Pancreas (tissue), 10 donors: ENCODE measurements at regions not wholly inside any gene's neighbourhood (a gene's known extent, or its start where the extent isn't known, plus 50 kb on each side); places are given as distances from the start of the nearest gene placed in this dataset.
"Not testable (repeated sequence)": the region's sequence is repeated elsewhere in the genome, so short reads cannot be mapped to it uniquely, and the experiment has no call there.

Experiments used
- ATAC-seq, 4 donors: fragments of 200-7000 bp; cut with Tn5 transposase; one replicate each; pipeline versions ENCODE4 v1.8.0 to v1.9.1; 2020; ENCODE audit warnings: mild to moderate bottlenecking in 4 of 4, moderate library complexity in 4 of 4
- DNase-seq, 6 donors: peaks; one replicate each; pipeline ENCODE4 v3.0.0-alpha.2; 2020
- FAIRE-seq: peaks from 2 replicates; lab custom pipeline; 2012; peaks lifted over from hg19 to GRCh38; lab: Jason Lieb, UNC
- H3K27ac ChIP-seq, 4 donors: fragments of 200-600 bp; sonication (generic); 1 replicate in 3 of 4; 2 replicates in 1 of 4; pipeline versions ENCODE4 v1.5.0 to v1.8.0; 2020
- H3K27me3 ChIP-seq, 4 donors: fragments of 200-600 bp; one replicate each; pipeline ENCODE4 v1.8.0; 2021
- H3K36me3 ChIP-seq, 3 donors: fragments of 200-600 bp; sonication (generic) in 1 of 3; one replicate each; pipeline versions ENCODE4 v1.5.0 to v1.8.0; 2020 to 2021
- H3K4me1 ChIP-seq, 3 donors: fragments of 200-600 bp; one replicate each; pipeline ENCODE4 v1.8.0; 2021
- H3K4me3 ChIP-seq, 4 donors: fragments of 200-600 bp; sonication (generic) in 2 of 4; one replicate each; pipeline versions ENCODE4 v1.5.0 to v1.8.0; 2020 to 2021
- H3K9me3 ChIP-seq, 4 donors: fragments of 200-600 bp; one replicate each; pipeline ENCODE4 v1.8.0; 2021
- CTCF ChIP-seq, 4 donors: fragments of 200-600 bp; sonication (generic) in 3 of 4; IDR thresholded peaks; one replicate each; pipeline versions ENCODE4 v1.5.0 to v1.8.0; 2021; ENCODE audit warnings: antibody characterized with exemption in 4 of 4
- WGBS, 2 donors: extraction: QIAGEN DNeasy Blood & Tissue Kit; methylation state at CpG; one replicate each; pipeline ENCODE4 v1.1.7; 2013; 5-methylcytosine and 5-hydroxymethylcytosine counted together
- intact Hi-C, 3 donors: fragments of 100-400 bp; cut with DNase I; formaldehyde crosslinking; loops; one replicate each; pipeline versions ENCODE4 v1.11.1 to v1.14.2; 2022
- donor health status: healthy with polysubstance abuse.
- donor health status: DM: no; HTN: no; CAD: no; lungs with moderate emphysema.
- donor health status: DM: no; HTN: no; CAD: no.
- donor health status: control.
- donor health status: control.
- donor health status: Bipolar disorder and iron deficiency.
- donor health status: DM: yes; HTN: yes; CAD: no.
- donor health status: DM: no; HTN: no; CAD: no.
- donor health status: DM: no; HTN: no; CAD: no.
- donor health status: DM: yes; HTN: yes; CAD: no.

DNA sequence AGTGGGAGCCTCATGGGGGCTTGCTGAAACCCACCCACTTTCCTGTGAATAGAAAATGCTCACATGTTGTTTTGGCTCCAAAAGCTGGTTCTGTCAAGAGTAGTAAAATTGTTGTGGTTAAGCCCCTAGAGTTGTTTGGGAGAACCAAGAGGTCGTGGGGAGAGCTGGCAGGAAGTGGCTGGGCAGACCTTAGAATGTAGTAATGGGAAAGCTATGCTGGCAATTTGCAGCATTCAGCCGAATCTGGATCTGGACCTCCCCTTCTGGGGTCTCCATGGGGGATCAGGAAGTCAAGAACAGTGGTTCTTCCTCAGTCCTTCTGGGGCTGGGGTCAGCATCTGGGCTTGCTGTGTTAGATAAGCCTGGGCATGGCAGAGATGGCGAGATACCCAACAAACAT, 150.6 kb upstream of the TBX3 start:
- no peaks in the 10 kb centered on the region for H3K27me3 ChIP-seq
- no peak for TF ChIP-seq CTCF (IDR thresholded peaks at IDR 0.05)
- no peaks in the 10 kb centered on the region for H3K9me3 ChIP-seq
- ATAC-seq = no peak
- FAIRE-seq = no peak
- intact Hi-C loops = no loop called here
- WGBS, 2 donors = 31 to 54% methylated on average over 3 of the region's 3 CpGs
- no peak overlapping the region for H3K4me3 ChIP-seq
- no peaks in the 10 kb centered on the region for H3K36me3 ChIP-seq
- no peak for DNase-seq
- no peak overlapping the region for H3K27ac ChIP-seq
- H3K4me1 ChIP-seq = no peaks in the 10 kb centered on the region

DNA sequence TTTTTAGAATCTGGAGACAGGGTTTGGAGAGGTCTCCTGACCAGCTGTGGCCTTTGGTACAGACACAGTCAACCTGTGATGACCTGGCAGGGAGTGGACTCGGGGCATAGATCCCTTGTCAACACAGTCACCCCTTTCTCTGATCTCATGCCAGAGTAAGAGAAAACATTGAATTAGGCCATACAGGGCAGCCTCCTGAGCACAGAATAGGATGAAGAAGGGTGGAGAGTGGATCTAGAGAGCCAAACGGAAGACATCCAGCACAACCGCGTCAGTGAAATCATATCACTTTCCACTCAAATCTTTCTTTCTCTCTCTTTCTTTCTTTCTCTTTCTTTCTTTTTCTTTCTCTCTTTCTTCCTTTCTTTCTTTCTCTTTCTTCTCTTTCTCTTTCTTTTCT, 145.9 kb upstream of the TBX3 start:
- H3K9me3 ChIP-seq = no peaks in the 10 kb centered on the region
- TF ChIP-seq CTCF (IDR thresholded peaks at IDR 0.05) = no peak
- no peaks in the 10 kb centered on the region for H3K4me1 ChIP-seq
- no peaks in the 10 kb centered on the region for H3K27me3 ChIP-seq
- DNase-seq (no peak), FAIRE-seq (no peak), ATAC-seq (no peak)
- WGBS, 2 donors = 70 to 76% methylated on average over 4 of the region's 4 CpGs
- H3K4me3 ChIP-seq = no peak overlapping the region
- H3K36me3 ChIP-seq = no peaks in the 10 kb centered on the region
- H3K27ac ChIP-seq = no peak overlapping the region
- intact Hi-C loops = no loop called here

DNA sequence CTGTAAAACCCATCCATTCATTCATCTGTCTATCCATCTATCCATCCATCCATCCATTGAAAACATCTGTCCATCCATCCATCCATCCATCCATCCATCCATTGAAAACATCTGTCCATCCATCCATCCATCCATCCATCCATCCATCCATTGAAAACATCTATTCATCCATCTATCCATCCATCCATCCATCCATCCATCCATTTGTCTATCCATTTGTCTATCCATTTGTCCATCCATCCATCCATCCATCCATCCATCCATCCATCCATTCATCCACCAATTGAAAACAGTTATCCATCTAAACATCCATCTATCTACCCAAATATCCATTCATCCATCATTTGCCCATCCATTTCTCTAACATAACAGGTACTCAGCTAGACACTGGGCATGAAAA, 145.3 kb upstream of the TBX3 start:
- H3K27ac ChIP-seq, H3K4me1 ChIP-seq, H3K36me3 ChIP-seq, DNase-seq, H3K4me3 ChIP-seq, ATAC-seq, H3K27me3 ChIP-seq, intact Hi-C loops, H3K9me3 ChIP-seq, FAIRE-seq: not testable (repeated sequence)

- ATAC-seq = no peak
- Histone ChIP-seq H3K4me3 (no peak overlapping the region), H3K36me3 (no peaks in the 10 kb centered on the region), H3K4me1 (no peaks in the 10 kb centered on the region), H3K27ac (no peak overlapping the region), H3K9me3 (no peaks in the 10 kb centered on the region), H3K27me3 (no peaks in the 10 kb centered on the region)
- 58 to 75% methylated on average over 7 of the region's 7 CpGs for WGBS, 2 donors
- TF ChIP-seq CTCF (IDR thresholded peaks at IDR 0.05) = no peak
- no peak for DNase-seq
- FAIRE-seq = no peak
- intact Hi-C loops = no loop called here
Observed at GRCh38 chr12:114827461-114827860, 143.5 kb upstream of the TBX3 start.

DNA sequence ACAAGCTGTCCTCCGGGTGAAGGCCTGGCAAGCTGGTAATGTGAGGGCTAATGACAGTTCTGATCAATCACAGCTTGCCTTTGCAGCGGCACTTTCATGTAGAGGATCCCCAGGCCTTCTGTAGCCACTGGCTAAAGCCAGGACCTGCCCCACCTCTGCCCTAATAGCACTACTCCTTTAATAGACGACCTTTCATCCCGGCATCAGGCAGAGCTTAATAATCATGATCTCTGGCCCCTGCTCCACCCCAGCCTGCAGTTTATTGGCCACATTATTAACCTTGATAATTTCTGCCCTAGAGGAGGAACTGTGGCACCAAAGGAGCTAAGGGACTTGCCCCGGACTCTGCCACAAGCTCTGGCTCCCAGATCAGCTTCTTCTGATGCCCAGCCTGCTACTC, 142.3 kb upstream of the TBX3 start:
- intact Hi-C loops = no loop called here
- FAIRE-seq = no peak
- no peaks in the 10 kb centered on the region for H3K4me1 ChIP-seq
- no peak for TF ChIP-seq CTCF (IDR thresholded peaks at IDR 0.05)
- H3K36me3 ChIP-seq = no peaks in the 10 kb centered on the region
- ATAC-seq = no peak
- 42 to 54% methylated on average over 5 of the region's 5 CpGs for WGBS, 2 donors
- no peaks in the 10 kb centered on the region for H3K9me3 ChIP-seq
- no peak for DNase-seq
- H3K27me3 ChIP-seq = no peaks in the 10 kb centered on the region
- no peak overlapping the region for H3K4me3 ChIP-seq
- no peak overlapping the region for H3K27ac ChIP-seq

- no peak for ATAC-seq
- intact Hi-C loops = no loop called here
- Histone ChIP-seq H3K9me3 (no peaks in the 10 kb centered on the region), H3K4me3 (no peak overlapping the region), H3K4me1 (no peaks in the 10 kb centered on the region), H3K27me3 (no peaks in the 10 kb centered on the region), H3K36me3 (no peaks in the 10 kb centered on the region), H3K27ac (no peak overlapping the region)
- TF ChIP-seq CTCF (IDR thresholded peaks at IDR 0.05) = no peak
- no peak for DNase-seq
- 57 to 63% methylated on average over 8 of the region's 8 CpGs for WGBS, 2 donors
- FAIRE-seq = no peak
Observed at GRCh38 chr12:114823724-114824123, 139.7 kb upstream of the TBX3 start.
